ENCODE measurements at regions not wholly inside any gene's neighbourhood (a gene's known extent, or its start where the extent isn't known, plus 50 kb on each side); places are given as distances from the start of the nearest gene placed in this dataset.

DNA sequence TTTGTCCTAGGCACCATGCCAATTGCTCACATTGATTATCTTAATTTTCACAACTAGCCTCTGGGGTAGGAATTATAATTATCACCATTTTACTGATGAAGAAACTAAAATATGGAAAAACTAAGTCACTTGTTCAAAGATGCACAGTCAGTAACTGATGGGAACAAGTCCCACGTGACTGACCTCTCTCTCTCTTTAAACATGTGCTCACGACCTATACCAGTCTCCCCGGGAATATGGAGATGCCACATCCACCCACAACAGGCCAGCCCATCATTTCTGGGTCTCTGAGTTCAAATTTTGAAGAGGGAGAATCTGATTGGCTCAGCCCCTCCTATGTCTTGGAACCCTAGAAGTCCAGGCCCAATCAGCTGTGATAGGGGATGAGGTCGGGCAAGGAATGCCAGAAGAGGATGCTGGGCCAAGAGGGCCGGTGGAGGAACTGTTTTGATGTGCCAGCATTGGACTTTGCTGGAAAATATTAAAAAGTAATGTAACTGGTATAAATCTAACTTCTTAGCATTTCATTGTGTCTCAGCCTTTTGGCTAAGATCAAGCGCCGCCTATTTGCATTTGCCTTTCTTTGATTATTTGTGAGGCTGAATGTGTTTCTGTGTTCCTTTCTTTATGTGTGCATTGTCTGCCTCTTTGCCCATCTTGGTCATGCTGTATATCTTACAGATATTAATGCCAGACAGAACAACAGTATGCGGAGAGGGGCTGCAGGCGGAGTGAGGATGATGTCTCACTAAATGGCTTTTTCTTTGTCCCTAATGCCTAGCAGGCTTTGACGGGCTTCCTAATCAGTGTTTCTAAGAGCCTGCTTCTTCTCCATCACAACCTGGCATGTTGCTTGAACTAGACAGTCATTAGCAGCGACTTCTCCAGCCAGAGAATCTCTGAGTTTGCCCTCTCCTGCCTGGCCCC, 126.6 kb downstream of the VEGFA start:
- TF ChIP-seq POLR2AphosphoS5 (IDR thresholded peaks at IDR 0.05) = no peak
- TF ChIP-seq, protein P1, sequence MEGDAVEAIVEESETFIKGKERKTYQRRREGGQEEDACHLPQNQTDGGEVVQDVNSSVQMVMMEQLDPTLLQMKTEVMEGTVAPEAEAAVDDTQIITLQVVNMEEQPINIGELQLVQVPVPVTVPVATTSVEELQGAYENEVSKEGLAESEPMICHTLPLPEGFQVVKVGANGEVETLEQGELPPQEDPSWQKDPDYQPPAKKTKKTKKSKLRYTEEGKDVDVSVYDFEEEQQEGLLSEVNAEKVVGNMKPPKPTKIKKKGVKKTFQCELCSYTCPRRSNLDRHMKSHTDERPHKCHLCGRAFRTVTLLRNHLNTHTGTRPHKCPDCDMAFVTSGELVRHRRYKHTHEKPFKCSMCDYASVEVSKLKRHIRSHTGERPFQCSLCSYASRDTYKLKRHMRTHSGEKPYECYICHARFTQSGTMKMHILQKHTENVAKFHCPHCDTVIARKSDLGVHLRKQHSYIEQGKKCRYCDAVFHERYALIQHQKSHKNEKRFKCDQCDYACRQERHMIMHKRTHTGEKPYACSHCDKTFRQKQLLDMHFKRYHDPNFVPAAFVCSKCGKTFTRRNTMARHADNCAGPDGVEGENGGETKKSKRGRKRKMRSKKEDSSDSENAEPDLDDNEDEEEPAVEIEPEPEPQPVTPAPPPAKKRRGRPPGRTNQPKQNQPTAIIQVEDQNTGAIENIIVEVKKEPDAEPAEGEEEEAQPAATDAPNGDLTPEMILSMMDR (IDR thresholded peaks at IDR 0.05) = no peak
- TF ChIP-seq EP300 (IDR thresholded peaks at IDR 0.05) = no peak
- no peak for TF ChIP-seq POLR2A (IDR thresholded peaks at IDR 0.05)
